Body of pancreas (tissue), 4 donors: ENCODE measurements at regions not wholly inside any gene's neighbourhood (a gene's known extent, or its start where the extent isn't known, plus 50 kb on each side); places are given as distances from the start of the nearest gene placed in this dataset.

Source experiments
- POLR2A ChIP-seq, 3 donors: fragments of 450-650 bp; IDR thresholded peaks; one replicate each; pipeline ENCODE4 v1.6.1; 2016; ENCODE audit warnings: antibody characterized with exemption in 3 of 3, mild to moderate bottlenecking in 2 of 3
- TF ChIP-seq, protein P1 (sequence below), 7 experiments: fragments of 450-650 bp in 4 of 7; fragments of 200-600 bp in 3 of 7; sonication (generic) in 3 of 7; IDR thresholded peaks; one replicate each; pipeline ENCODE4 v1.5.1; 2016 to 2019; ENCODE audit warnings: antibody characterized with exemption in 7 of 7

GRCh38 chr16:27685807-27686206 is 135.9 kb downstream of the KATNIP start:
- TF ChIP-seq, protein P1, sequence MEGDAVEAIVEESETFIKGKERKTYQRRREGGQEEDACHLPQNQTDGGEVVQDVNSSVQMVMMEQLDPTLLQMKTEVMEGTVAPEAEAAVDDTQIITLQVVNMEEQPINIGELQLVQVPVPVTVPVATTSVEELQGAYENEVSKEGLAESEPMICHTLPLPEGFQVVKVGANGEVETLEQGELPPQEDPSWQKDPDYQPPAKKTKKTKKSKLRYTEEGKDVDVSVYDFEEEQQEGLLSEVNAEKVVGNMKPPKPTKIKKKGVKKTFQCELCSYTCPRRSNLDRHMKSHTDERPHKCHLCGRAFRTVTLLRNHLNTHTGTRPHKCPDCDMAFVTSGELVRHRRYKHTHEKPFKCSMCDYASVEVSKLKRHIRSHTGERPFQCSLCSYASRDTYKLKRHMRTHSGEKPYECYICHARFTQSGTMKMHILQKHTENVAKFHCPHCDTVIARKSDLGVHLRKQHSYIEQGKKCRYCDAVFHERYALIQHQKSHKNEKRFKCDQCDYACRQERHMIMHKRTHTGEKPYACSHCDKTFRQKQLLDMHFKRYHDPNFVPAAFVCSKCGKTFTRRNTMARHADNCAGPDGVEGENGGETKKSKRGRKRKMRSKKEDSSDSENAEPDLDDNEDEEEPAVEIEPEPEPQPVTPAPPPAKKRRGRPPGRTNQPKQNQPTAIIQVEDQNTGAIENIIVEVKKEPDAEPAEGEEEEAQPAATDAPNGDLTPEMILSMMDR (IDR thresholded peaks at IDR 0.05), result no peak
- TF ChIP-seq POLR2A (IDR thresholded peaks at IDR 0.05), result no peak
